CD4-positive, alpha-beta T cell (primary cell): ENCODE measurements at regions not wholly inside any gene's neighbourhood (a gene's known extent, or its start where the extent isn't known, plus 50 kb on each side); places are given as distances from the start of the nearest gene placed in this dataset.
"Not testable (repeated sequence)": the region's sequence is repeated elsewhere in the genome, so short reads cannot be mapped to it uniquely, and the experiment has no call there.

ENCODE experiments used
- ATAC-seq: fragments of 200-7000 bp; cut with Tn5 transposase; one replicate; pipeline ENCODE4 v1.10.0; 2022; ENCODE audit warnings: mild to moderate bottlenecking; ENCODE audit not compliant: poor library complexity
- CTCF ChIA-PET: fragments of 350-600 bp; sonication (Branson Sonifier 250); formaldehyde crosslinking; loops from one replicate; lab custom pipeline; 2021; ENCODE audit warnings: antibody characterized with exemption, inconsistent platforms; lab: Charles Lee
- POLR2A ChIA-PET: fragments of 350-600 bp; sonication (Branson Sonifier 250); formaldehyde crosslinking; loops from one replicate; lab custom pipeline; 2021; ENCODE audit warnings: antibody characterized with exemption, inconsistent platforms; lab: Charles Lee
- DNase-seq, 14 experiments: peaks; one replicate each; pipeline ENCODE4 v3.0.0-alpha.2; 2013 to 2020; ENCODE audit warnings: mixed read lengths in 2 of 14
- H3K27ac ChIP-seq, 2 donors: one replicate each; pipeline versions ENCODE4 v1.5.1 to v1.7.0; 2013; ENCODE audit warnings: low read length in 2 of 2, low read depth in 1 of 2, mild to moderate bottlenecking in 1 of 2
- H3K27me3 ChIP-seq, 2 experiments: 1 replicate in 1 of 2; 2 replicates in 1 of 2; pipeline versions ENCODE4 v1.6.1 to v1.7.0; 2013; ENCODE audit warnings: low read length in 2 of 2, control low read depth in 1 of 2, mild to moderate bottlenecking in 1 of 2, moderate library complexity in 1 of 2; ENCODE audit not compliant: insufficient read depth in 2 of 2, control insufficient read depth in 1 of 2
- H3K36me3 ChIP-seq: one replicate; pipeline ENCODE4 v1.6.1; 2013; ENCODE audit warnings: low read length, control low read depth; ENCODE audit not compliant: insufficient read depth
- H3K4me1 ChIP-seq: one replicate; pipeline ENCODE4 v1.6.1; 2013; ENCODE audit warnings: low read length, control low read depth; ENCODE audit not compliant: insufficient read depth
- H3K4me3 ChIP-seq: one replicate; pipeline ENCODE4 v1.5.1; 2013; ENCODE audit warnings: mild to moderate bottlenecking, low read length, moderate library complexity
- H3K9me3 ChIP-seq, 2 experiments: 1 replicate in 1 of 2; 2 replicates in 1 of 2; pipeline versions ENCODE4 v1.6.1 to v1.7.0; 2013; ENCODE audit warnings: low read length in 2 of 2, mild to moderate bottlenecking in 2 of 2, control low read depth in 1 of 2, moderate library complexity in 1 of 2; ENCODE audit not compliant: control insufficient read depth in 1 of 2, insufficient read depth in 1 of 2
- H3K27ac Mint-ChIP-seq: one replicate; pipeline ENCODE4 v1.8.0; 2020; ENCODE audit warnings: mixed read lengths
- H3K27me3 Mint-ChIP-seq: one replicate; pipeline ENCODE4 v1.8.0; 2021; ENCODE audit warnings: mixed read lengths
- H3K36me3 Mint-ChIP-seq: one replicate; pipeline ENCODE4 v1.8.0; 2021; ENCODE audit warnings: low read depth, mixed read lengths
- H3K4me1 Mint-ChIP-seq: one replicate; pipeline ENCODE4 v1.8.0; 2021; ENCODE audit warnings: low read depth, mixed read lengths
- H3K4me3 Mint-ChIP-seq: one replicate; pipeline ENCODE4 v1.8.0; 2020; ENCODE audit warnings: mild to moderate bottlenecking, mixed read lengths
- H3K9me3 Mint-ChIP-seq: one replicate; pipeline ENCODE4 v1.8.0; 2020; ENCODE audit warnings: mixed read lengths
- intact Hi-C, 2 experiments: fragments of 100-400 bp; cut with DNase I in 1 of 2; cut with micrococcal nuclease in 1 of 2; formaldehyde crosslinking; loops; one replicate each; pipeline versions ENCODE4 v1.15.1 to v1.9.0; 2023 to 2025; cut with DNase I, micrococcal nuclease
- TF ChIP-seq, protein P1 (sequence below): fragments of 200-600 bp; IDR thresholded peaks from one replicate; pipeline ENCODE4 v1.8.0; 2022; ENCODE audit warnings: antibody characterized with exemption, mild to moderate bottlenecking

DNA sequence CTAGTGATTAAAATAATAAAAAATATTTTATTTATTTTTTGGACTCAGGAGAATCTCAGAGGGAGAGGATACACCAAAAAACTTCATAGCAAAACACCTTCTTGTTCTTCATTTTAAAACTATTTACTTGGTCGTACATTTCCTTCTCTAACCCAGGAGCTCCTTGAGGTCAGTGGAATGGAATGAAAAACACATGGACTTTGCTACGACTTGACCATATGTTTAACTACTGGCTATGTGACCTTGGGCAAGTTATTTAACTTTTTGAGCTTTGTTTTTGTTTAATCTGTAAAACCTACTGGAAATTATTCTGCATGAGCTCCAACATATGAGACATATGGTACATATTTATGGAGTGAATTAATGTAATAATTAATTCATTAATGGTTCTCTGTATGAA lies 1005.5 kb upstream of the CITED2 start:
- Histone ChIP-seq H3K4me1 (no peaks in the 10 kb centered on the region), H3K9me3 (no peaks in the 10 kb centered on the region), H3K36me3 (no peaks in the 10 kb centered on the region), H3K27me3 (no peaks in the 10 kb centered on the region), H3K4me3 (no peak overlapping the region), H3K27ac (no peak overlapping the region)
- Mint-ChIP-seq H3K36me3 (no peaks in the 10 kb centered on the region), H3K4me1 (no peaks in the 10 kb centered on the region), H3K9me3 (no peaks in the 10 kb centered on the region), H3K4me3 (no peak overlapping the region), H3K27me3 (peaks cover 3% of the 10 kb centered on the region), H3K27ac (no peak overlapping the region)
- no peak for ATAC-seq
- TF ChIP-seq, protein P1, sequence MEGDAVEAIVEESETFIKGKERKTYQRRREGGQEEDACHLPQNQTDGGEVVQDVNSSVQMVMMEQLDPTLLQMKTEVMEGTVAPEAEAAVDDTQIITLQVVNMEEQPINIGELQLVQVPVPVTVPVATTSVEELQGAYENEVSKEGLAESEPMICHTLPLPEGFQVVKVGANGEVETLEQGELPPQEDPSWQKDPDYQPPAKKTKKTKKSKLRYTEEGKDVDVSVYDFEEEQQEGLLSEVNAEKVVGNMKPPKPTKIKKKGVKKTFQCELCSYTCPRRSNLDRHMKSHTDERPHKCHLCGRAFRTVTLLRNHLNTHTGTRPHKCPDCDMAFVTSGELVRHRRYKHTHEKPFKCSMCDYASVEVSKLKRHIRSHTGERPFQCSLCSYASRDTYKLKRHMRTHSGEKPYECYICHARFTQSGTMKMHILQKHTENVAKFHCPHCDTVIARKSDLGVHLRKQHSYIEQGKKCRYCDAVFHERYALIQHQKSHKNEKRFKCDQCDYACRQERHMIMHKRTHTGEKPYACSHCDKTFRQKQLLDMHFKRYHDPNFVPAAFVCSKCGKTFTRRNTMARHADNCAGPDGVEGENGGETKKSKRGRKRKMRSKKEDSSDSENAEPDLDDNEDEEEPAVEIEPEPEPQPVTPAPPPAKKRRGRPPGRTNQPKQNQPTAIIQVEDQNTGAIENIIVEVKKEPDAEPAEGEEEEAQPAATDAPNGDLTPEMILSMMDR: no peak
- ChIA-PET CTCF (no interaction called here), POLR2A (no interaction called here)
- intact Hi-C loops: no loop called here
- DNase-seq: no peak

DNA sequence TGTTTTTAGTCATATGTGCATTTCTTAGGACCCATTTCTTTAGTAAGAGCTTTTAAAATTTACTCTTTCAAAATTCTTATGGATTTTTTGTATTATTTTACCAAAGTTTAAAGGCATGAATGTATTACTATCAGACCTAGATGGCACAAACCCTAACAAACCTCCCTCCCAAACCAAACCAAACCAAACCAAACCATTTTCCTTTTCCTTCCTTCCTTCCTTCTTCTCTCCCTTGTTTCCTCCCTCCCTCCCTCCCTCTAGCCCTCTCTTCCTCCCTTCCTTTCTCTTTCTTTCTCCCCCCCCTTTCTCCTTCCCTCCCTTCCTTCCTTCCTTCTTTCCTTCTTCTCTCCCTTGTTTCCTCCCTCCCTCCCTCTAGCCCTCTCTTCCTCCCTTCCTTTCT lies 1001.8 kb upstream of the CITED2 start:
- no peaks in the 10 kb centered on the region for H3K27me3 Mint-ChIP-seq
- Histone ChIP-seq H3K9me3 (peaks cover 0 to 5% of the 10 kb centered on the region in 2 experiments), H3K27ac (no peak overlapping the region), H3K27me3 (no peaks in the 10 kb centered on the region), H3K36me3 (no peaks in the 10 kb centered on the region), H3K4me3 (no peak overlapping the region), H3K4me1 (no peaks in the 10 kb centered on the region)
- ATAC-seq (no peak), DNase-seq (no peak)
- TF ChIP-seq, protein P1: no peak
- H3K36me3 Mint-ChIP-seq: no peaks in the 10 kb centered on the region
- no peaks in the 10 kb centered on the region for H3K4me1 Mint-ChIP-seq
- H3K9me3 Mint-ChIP-seq: no peaks in the 10 kb centered on the region
- intact Hi-C loops: no loop called here
- no peak overlapping the region for H3K27ac Mint-ChIP-seq
- H3K4me3 Mint-ChIP-seq: no peak overlapping the region
- ChIA-PET POLR2A (no interaction called here), CTCF (interaction anchor here (0.6 kb wide), 1 partner anchor 593 kb away, joined by 3 read pairs; no protein-coding TSS in a partner anchor)

DNA sequence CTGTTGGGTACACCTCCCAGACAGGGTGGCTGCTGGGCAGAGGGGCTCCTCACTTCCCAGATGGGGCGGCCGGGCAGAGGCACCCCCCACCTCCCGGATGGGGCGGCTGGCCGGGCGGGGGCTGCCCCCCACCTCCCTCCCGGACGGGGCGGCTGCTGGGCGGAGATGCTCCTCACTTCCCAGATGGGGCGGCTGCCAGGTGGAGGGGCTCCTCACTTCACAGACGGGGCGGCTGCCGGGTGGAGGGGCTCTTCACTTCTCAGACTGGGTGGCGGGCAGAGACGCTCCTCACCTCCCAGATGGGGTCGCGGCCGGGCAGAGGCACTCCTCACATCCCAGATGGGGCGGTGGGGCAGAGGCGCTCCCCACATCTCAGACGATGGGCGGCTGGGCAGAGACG lies 999.3 kb upstream of the CITED2 start:
- intact Hi-C loops, H3K27ac ChIP-seq, H3K27me3 Mint-ChIP-seq, CTCF ChIA-PET, ATAC-seq, H3K9me3 ChIP-seq, H3K27me3 ChIP-seq, H3K27ac Mint-ChIP-seq, H3K36me3 ChIP-seq, H3K4me3 Mint-ChIP-seq, DNase-seq, H3K4me1 Mint-ChIP-seq, H3K9me3 Mint-ChIP-seq, H3K4me3 ChIP-seq, H3K4me1 ChIP-seq, POLR2A ChIA-PET, H3K36me3 Mint-ChIP-seq: not testable (repeated sequence)

DNA sequence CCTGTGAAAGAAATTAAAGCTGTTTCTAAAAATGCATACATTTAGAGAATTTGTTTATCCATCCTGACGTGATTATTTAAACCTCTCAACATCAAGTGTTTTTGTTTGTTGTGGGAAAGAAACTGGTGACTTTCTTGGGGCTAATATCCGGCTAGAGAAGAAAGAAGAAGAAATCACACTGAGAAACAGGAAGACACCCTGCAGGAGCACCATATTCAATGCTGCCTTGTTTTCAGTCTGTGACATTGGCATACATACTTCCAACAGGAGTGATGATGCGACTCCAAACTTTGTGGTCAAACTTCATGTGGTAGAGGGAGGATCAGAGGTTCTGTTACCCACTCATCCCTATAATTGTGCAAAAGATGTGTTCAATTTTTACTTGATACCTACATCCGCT lies 997.6 kb upstream of the CITED2 start:
- Histone ChIP-seq H3K9me3 (peaks cover 0 to 5% of the 10 kb centered on the region in 2 experiments), H3K36me3 (no peaks in the 10 kb centered on the region), H3K4me1 (no peaks in the 10 kb centered on the region), H3K4me3 (no peak overlapping the region), H3K27ac (no peak overlapping the region), H3K27me3 (no peaks in the 10 kb centered on the region)
- no peaks in the 10 kb centered on the region for H3K9me3 Mint-ChIP-seq
- ATAC-seq (no peak), DNase-seq (no peak)
- ChIA-PET POLR2A (no interaction called here), CTCF (no interaction called here)
- no peaks in the 10 kb centered on the region for H3K27me3 Mint-ChIP-seq
- H3K4me3 Mint-ChIP-seq: no peak overlapping the region
- TF ChIP-seq, protein P1: no peak
- H3K27ac Mint-ChIP-seq: no peak overlapping the region
- intact Hi-C loops: no loop called here
- H3K36me3 Mint-ChIP-seq: no peaks in the 10 kb centered on the region
- no peaks in the 10 kb centered on the region for H3K4me1 Mint-ChIP-seq
